Panc1 (cell line): ENCODE measurements at regions not wholly inside any gene's neighbourhood (a gene's known extent, or its start where the extent isn't known, plus 50 kb on each side); places are given as distances from the start of the nearest gene placed in this dataset.

Experiments
- ATAC-seq: fragments of 200-7000 bp; cut with Tn5 transposase; 2 replicates; pipeline ENCODE4 v1.9.1; 2020; ENCODE audit warnings: mild to moderate bottlenecking, moderate library complexity
- BruUV-seq: library from RNA; stranded (reverse); fragments of 400-500 nt; replicated peaks from 2 replicates; lab custom pipeline; 2021; lab: Mats Ljungman, UMichigan
- CTCF ChIA-PET: fragments of 300-600 bp; sonication (Branson Sonifier 250); formaldehyde crosslinking; loops from one replicate; lab custom pipeline; 2022; ENCODE audit warnings: antibody characterized with exemption; lab: Charles Lee
- POLR2A ChIA-PET: fragments of 300-600 bp; sonication (Branson Sonifier 250); formaldehyde crosslinking; loops from one replicate; lab custom pipeline; 2022; ENCODE audit warnings: antibody characterized with exemption; lab: Charles Lee
- DNase-seq: peaks from one replicate; pipeline ENCODE4 v3.0.0-alpha.2; 2010; ENCODE audit warnings: low read depth, low spot score
- H3K27ac ChIP-seq: 2 replicates; pipeline ENCODE4 v1.5.1; 2011; ENCODE audit warnings: mild to moderate bottlenecking, low read length, inconsistent platforms
- H3K27me3 ChIP-seq: fragments of 200-500 bp; sonication (Bioruptor generic); 2 replicates; pipeline ENCODE4 v1.6.0; 2014; ENCODE audit warnings: low read length, inconsistent platforms; ENCODE audit not compliant: control insufficient read depth, insufficient read depth
- H3K36me3 ChIP-seq: fragments of 200-500 bp; sonication (Bioruptor generic); 2 replicates; pipeline ENCODE4 v1.5.1; 2014; ENCODE audit warnings: inconsistent platforms, mild to moderate bottlenecking, low read length, moderate library complexity; ENCODE audit not compliant: control insufficient read depth, insufficient read depth
- H3K4me1 ChIP-seq: 2 replicates; pipeline ENCODE4 v1.5.1; 2011; ENCODE audit warnings: inconsistent platforms, mild to moderate bottlenecking, low read length, moderate library complexity; ENCODE audit not compliant: control insufficient read depth, insufficient read depth
- H3K4me3 ChIP-seq, 2 experiments: 2 replicates each; pipeline ENCODE4 v1.5.1; 2011 to 2012; ENCODE audit warnings: low read depth in 2 of 2, low read length in 2 of 2, mild to moderate bottlenecking in 2 of 2, inconsistent platforms in 1 of 2, moderate library complexity in 1 of 2
- H3K9me3 ChIP-seq: fragments of 200-500 bp; sonication (Bioruptor generic); 2 replicates; pipeline ENCODE4 v1.5.1; 2014; ENCODE audit warnings: low read depth, mild to moderate bottlenecking, inconsistent platforms, low read length, moderate library complexity; ENCODE audit not compliant: control insufficient read depth, insufficient read depth
- POLR2AphosphoS5 ChIP-seq: IDR thresholded peaks from 2 replicates; pipeline ENCODE4 v1.6.1; 2012; ENCODE audit warnings: mild to moderate bottlenecking, low read depth, low read length, moderate library complexity
- SIN3A ChIP-seq: IDR thresholded peaks from 2 replicates; pipeline ENCODE4 v1.6.1; 2012; ENCODE audit warnings: low read depth, mild to moderate bottlenecking, low read length, moderate library complexity, borderline replicate concordance; ENCODE audit not compliant: insufficient read depth
- TCF7L2 ChIP-seq: IDR thresholded peaks from 2 replicates; pipeline ENCODE4 v1.6.1; 2011; ENCODE audit warnings: mild to moderate bottlenecking, low read depth, low read length, inconsistent platforms
- in situ Hi-C: cut with HindIII; loops from 2 replicates; pipeline ENCODE4 v1.10.0; 2016; ENCODE audit warnings: low sequenced_read_pairs, low pct_unique_long_range_greater_than_20kb
- intact Hi-C: fragments of 100-400 bp; cut with micrococcal nuclease; formaldehyde crosslinking; loops from one replicate; pipeline ENCODE4 v1.10.0; 2022; ENCODE audit not compliant: unreplicated experiment
- TF ChIP-seq, protein P1 (sequence below), 2 experiments: IDR thresholded peaks; 2 replicates each; pipeline ENCODE4 v1.6.1; 2011 to 2012; ENCODE audit warnings: low read depth in 2 of 2, control low read depth in 1 of 2, low read length in 1 of 2, mild to moderate bottlenecking in 1 of 2, moderate library complexity in 1 of 2; ENCODE audit not compliant: insufficient read depth in 1 of 2
- TF ChIP-seq, protein P2 (sequence below): fragments of 450-650 bp; IDR thresholded peaks from 2 replicates; pipeline ENCODE4 v1.5.1; 2017; ENCODE audit warnings: mild to moderate bottlenecking

DNA sequence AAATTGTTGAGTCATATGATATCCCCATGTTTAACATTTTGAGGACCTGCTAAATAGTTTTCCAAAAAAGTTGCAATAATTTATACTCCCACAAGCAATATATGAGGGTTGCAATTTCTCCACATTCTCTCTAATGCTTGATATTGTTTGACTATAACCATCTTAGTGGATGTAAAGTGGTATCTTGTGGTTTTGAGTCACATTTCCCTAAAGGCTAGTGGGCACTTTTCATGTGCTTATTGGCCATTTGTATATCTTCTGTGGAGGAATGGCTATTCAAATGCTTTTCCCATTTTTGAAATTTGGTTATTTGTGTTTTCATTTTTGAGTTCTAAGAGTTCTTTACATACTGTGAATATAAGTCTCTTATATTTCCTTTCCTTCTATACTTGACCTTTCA, 82.7 kb downstream of the SCG2 start:
- Histone ChIP-seq H3K9me3 (no peaks in the 10 kb centered on the region), H3K36me3 (no peaks in the 10 kb centered on the region), H3K4me3 (no peak overlapping the region), H3K27ac (no peak overlapping the region), H3K27me3 (no peaks in the 10 kb centered on the region), H3K4me1 (no peaks in the 10 kb centered on the region)
- BruUV-seq = no TSS peak
- intact Hi-C loops (no loop called here), in situ Hi-C loops (no loop called here)
- ATAC-seq (no peak), DNase-seq (no peak)
- TF ChIP-seq, protein P1, sequence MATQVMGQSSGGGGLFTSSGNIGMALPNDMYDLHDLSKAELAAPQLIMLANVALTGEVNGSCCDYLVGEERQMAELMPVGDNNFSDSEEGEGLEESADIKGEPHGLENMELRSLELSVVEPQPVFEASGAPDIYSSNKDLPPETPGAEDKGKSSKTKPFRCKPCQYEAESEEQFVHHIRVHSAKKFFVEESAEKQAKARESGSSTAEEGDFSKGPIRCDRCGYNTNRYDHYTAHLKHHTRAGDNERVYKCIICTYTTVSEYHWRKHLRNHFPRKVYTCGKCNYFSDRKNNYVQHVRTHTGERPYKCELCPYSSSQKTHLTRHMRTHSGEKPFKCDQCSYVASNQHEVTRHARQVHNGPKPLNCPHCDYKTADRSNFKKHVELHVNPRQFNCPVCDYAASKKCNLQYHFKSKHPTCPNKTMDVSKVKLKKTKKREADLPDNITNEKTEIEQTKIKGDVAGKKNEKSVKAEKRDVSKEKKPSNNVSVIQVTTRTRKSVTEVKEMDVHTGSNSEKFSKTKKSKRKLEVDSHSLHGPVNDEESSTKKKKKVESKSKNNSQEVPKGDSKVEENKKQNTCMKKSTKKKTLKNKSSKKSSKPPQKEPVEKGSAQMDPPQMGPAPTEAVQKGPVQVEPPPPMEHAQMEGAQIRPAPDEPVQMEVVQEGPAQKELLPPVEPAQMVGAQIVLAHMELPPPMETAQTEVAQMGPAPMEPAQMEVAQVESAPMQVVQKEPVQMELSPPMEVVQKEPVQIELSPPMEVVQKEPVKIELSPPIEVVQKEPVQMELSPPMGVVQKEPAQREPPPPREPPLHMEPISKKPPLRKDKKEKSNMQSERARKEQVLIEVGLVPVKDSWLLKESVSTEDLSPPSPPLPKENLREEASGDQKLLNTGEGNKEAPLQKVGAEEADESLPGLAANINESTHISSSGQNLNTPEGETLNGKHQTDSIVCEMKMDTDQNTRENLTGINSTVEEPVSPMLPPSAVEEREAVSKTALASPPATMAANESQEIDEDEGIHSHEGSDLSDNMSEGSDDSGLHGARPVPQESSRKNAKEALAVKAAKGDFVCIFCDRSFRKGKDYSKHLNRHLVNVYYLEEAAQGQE (IDR thresholded peaks at IDR 0.05; ENCODE audit: insufficient read depth in 1 of 2, low read depth in 2 of 2, low read length in 1 of 2) = no peak
- TF ChIP-seq POLR2AphosphoS5 (no peak), SIN3A (no peak), TCF7L2 (no peak)
- TF ChIP-seq, protein P2, sequence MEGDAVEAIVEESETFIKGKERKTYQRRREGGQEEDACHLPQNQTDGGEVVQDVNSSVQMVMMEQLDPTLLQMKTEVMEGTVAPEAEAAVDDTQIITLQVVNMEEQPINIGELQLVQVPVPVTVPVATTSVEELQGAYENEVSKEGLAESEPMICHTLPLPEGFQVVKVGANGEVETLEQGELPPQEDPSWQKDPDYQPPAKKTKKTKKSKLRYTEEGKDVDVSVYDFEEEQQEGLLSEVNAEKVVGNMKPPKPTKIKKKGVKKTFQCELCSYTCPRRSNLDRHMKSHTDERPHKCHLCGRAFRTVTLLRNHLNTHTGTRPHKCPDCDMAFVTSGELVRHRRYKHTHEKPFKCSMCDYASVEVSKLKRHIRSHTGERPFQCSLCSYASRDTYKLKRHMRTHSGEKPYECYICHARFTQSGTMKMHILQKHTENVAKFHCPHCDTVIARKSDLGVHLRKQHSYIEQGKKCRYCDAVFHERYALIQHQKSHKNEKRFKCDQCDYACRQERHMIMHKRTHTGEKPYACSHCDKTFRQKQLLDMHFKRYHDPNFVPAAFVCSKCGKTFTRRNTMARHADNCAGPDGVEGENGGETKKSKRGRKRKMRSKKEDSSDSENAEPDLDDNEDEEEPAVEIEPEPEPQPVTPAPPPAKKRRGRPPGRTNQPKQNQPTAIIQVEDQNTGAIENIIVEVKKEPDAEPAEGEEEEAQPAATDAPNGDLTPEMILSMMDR = no peak
- ChIA-PET CTCF (no interaction called here), POLR2A (no interaction called here)

DNA sequence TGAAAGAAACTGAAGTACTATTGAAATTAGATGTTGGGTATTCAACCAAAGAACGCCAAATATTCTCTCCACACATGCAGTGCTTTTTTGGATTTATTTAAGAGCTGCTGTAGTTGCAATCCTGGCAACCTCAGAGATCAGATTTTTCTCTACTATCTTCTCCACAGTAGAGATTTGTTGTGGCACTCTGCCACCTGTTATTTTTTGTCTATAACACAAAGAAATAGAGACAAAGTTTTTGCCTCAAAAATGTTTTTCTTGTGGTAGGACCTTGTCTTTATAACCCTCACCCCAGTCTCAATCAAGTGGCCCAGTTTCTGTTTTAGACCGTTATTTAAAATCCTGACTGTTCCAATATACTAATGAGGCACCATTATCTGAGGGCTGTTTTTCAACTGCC, 79.4 kb downstream of the SCG2 start:
- intact Hi-C loops = no loop called here
- POLR2A ChIA-PET = no interaction called here

More for the DNA sequence above, 79.4 kb downstream of the SCG2 start:
- no TSS peak for BruUV-seq
- Histone ChIP-seq H3K4me3 (no peak overlapping the region), H3K36me3 (no peaks in the 10 kb centered on the region), H3K9me3 (no peaks in the 10 kb centered on the region), H3K4me1 (no peaks in the 10 kb centered on the region), H3K27me3 (no peaks in the 10 kb centered on the region), H3K27ac (no peak overlapping the region)
- in situ Hi-C loops = no loop called here
- ATAC-seq (no peak), DNase-seq (no peak)
- TF ChIP-seq POLR2AphosphoS5 (no peak), TCF7L2 (no peak), SIN3A (no peak)
- TF ChIP-seq, protein P2 = no peak
- TF ChIP-seq, protein P1 (IDR thresholded peaks at IDR 0.05; ENCODE audit: insufficient read depth in 1 of 2, low read depth in 2 of 2, low read length in 1 of 2) = no peak
- CTCF ChIA-PET = interaction anchor here (0.5 kb wide), 1 partner anchor 199 kb away, joined by 6 read pairs; no protein-coding TSS in a partner anchor
